ENCODE measurements at regions not wholly inside any gene's neighbourhood (a gene's known extent, or its start where the extent isn't known, plus 50 kb on each side); places are given as distances from the start of the nearest gene placed in this dataset.

GRCh38 chr18:72470391-72470790 is 73.8 kb downstream of the CBLN2 start:
- Histone ChIP-seq H3K27me3 (replicated peaks) (no peaks in the 10 kb centered on the region), H3K4me3 (no peak overlapping the region), H3K27ac (no peak overlapping the region), H3K9me3 (replicated peaks) (no peaks in the 10 kb centered on the region), H3K4me1 (replicated peaks) (no peaks in the 10 kb centered on the region), H3K36me3 (no peaks in the 10 kb centered on the region)
- DNase-seq (ENCODE audit: low read depth in 1 of 2, low spot score in 2 of 2): no peak

- no peak overlapping the region for H3K27ac ChIP-seq
Observed at GRCh38 chr18:72468021-72468710, 76.0 kb downstream of the CBLN2 start.

DNA sequence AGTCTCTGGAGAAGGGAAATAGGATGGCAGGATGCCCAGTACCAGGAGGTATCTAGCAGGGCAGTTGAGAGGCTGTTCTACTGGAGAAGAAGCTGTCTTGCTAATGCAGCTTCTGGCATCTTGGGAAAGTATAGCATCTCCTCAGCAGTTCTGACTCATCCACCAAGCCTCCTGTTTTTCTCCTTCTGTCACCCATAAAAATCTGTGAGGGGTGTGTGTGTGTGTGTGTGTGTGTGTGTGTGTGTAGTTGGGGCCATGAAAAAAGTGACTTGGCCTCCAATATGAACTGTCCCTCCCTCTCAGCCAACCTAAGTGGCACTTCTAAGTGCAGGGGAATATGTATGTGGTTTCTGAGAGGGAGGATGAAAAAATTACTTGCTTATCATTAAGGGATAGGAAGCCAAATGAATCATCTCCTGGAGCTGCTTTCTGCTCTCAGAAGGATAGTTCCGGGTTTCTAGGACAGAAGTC is 83.9 kb downstream of the CBLN2 start:
- peak in 1 of 2 experiments; percentile 22 for DNase-seq (ENCODE audit: low read depth in 1 of 2, low spot score in 2 of 2)
- H3K27me3 ChIP-seq (replicated peaks): no peaks in the 10 kb centered on the region
- H3K4me3 ChIP-seq: no peak overlapping the region
- H3K9me3 ChIP-seq (replicated peaks): no peaks in the 10 kb centered on the region
- H3K4me1 ChIP-seq (replicated peaks): peaks cover 6% of the 10 kb centered on the region; the same call in 1 of the 2 replicates
- H3K27ac ChIP-seq: no peak overlapping the region
- H3K36me3 ChIP-seq: no peaks in the 10 kb centered on the region

More at GRCh38 chr18:72468021-72468710, 76.0 kb downstream of the CBLN2 start:
- Histone ChIP-seq H3K27me3 (replicated peaks) (no peaks in the 10 kb centered on the region), H3K4me3 (no peak overlapping the region), H3K9me3 (replicated peaks) (no peaks in the 10 kb centered on the region), H3K4me1 (replicated peaks) (no peaks in the 10 kb centered on the region), H3K36me3 (no peaks in the 10 kb centered on the region)
- DNase-seq (ENCODE audit: low read depth in 1 of 2, low spot score in 2 of 2): no peak

DNA sequence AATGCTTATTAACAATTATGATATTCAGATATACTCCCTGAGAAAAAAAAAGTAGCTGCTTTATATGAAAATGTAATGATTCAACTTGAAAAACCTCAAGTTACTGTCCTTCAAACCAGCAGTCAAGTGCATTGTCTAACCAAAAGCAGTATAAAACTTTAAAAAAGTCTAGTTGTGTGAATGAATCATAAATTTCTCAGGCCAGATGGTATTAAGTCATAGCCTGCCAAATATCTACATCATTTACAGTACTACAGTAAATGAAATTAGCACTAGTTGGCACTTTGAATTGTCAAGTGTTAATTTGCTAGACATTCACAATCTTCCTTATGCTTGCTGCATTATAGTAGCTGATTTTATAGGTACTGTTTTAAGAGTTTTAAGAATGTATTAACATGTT is 85.9 kb downstream of the CBLN2 start:
- no peak overlapping the region for H3K27ac ChIP-seq
- no peak for DNase-seq (ENCODE audit: low read depth in 1 of 2, low spot score in 2 of 2)
- H3K27me3 ChIP-seq (replicated peaks): no peaks in the 10 kb centered on the region
- H3K4me1 ChIP-seq (replicated peaks): peaks cover 6% of the 10 kb centered on the region; the same call in 1 of the 2 replicates
- H3K9me3 ChIP-seq (replicated peaks): no peaks in the 10 kb centered on the region
- H3K36me3 ChIP-seq: no peaks in the 10 kb centered on the region
- no peak overlapping the region for H3K4me3 ChIP-seq

- DNase-seq (ENCODE audit: low read depth in 1 of 2, low spot score in 2 of 2): peak in 1 of 2 experiments; percentile 4
- Histone ChIP-seq H3K27me3 (replicated peaks) (no peaks in the 10 kb centered on the region), H3K27ac (no peak overlapping the region), H3K9me3 (replicated peaks) (0 out of 2 replicates have a peak, but pooled peaks cover 3% of the 10 kb centered on the region), H3K4me3 (no peak overlapping the region), H3K36me3 (no peaks in the 10 kb centered on the region), H3K4me1 (replicated peaks) (peaks cover 6% of the 10 kb centered on the region; the same call in 1 of the 2 replicates)
Observed at GRCh38 chr18:72456802-72457201, 87.3 kb downstream of the CBLN2 start.

DNA sequence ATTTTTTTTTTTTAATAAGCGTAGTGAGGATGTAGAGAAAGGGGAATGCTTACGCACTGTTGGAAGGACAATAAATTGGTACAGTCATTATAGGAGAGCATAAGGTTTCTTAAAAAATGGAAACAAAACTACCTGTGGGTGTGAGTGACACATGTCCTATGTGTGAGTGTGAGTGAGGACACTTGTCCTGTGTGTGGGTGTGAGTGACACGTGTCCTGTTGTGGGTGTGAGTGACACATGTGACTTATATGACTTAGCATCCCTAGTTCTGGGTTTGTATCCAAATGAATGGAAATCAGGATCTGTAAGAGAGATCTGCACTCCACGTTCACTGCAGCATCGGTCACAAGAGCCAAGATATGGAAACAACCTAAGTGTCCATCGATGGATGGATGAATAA is 91.8 kb downstream of the CBLN2 start:
- DNase-seq (ENCODE audit: low read depth in 1 of 2, low spot score in 2 of 2): no peak
- H3K4me1 ChIP-seq (replicated peaks): peaks cover 6% of the 10 kb centered on the region; the same call in 1 of the 2 replicates
- no peaks in the 10 kb centered on the region; the same call in 1 of the 2 replicates for H3K36me3 ChIP-seq

DNA sequence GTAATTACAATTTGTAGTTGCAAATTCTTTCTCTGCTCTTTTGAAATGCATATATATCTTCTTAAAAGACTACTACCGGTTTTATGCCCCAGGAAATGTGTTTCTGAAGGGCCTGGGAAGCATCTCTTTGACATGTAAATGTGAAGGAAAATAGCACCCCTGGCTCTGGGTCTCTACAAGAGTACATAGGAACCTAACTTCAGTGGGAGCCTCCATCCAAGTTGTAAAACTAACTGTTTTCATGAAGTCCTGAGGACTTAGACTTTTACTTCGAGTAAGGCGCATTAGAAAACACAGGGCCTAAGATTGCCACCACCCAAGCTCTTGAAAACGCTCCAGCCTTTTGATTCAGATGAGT is 99.4 kb downstream of the CBLN2 start:
- Histone ChIP-seq H3K4me1 (replicated peaks) (no peaks in the 10 kb centered on the region), H3K27me3 (replicated peaks) (no peaks in the 10 kb centered on the region)
- DNase-seq (ENCODE audit: low read depth in 1 of 2, low spot score in 2 of 2): no peak

More for the DNA sequence above, 91.8 kb downstream of the CBLN2 start:
- Histone ChIP-seq H3K27ac (no peak overlapping the region), H3K4me3 (no peak overlapping the region), H3K9me3 (replicated peaks) (0 out of 2 replicates have a peak, but pooled peaks cover 3% of the 10 kb centered on the region), H3K27me3 (replicated peaks) (no peaks in the 10 kb centered on the region)

DNA sequence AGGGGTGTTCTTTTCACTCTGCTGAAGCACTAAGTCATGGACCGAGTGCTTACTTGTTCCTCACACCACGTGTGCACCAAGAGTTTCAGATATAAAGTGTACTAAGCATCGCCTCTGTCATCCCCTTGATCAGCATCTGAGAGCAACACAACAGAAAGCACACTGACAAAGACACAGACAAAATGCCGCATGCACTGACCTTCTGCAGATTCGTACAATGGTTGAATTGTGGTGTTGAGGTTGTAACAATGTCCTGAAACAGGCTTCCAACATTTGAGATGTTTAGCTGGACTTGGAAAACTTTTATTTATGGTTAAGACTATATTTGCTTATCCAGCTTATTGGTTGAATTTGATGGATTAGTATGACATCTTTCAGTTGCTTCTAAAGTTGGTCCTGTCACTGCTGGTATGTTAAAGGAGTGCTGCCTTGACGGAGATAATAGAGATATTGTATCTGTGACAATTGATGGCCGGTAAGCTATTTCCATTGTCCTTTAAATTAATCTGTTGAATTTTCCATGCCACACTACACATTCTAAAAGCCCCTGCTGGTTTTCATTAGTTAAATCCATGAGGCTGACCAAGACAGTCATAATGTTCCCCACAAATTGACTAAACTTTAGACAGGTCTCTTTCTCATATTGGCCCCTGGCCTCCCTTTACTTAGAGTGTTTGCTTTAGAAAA is 99.9 kb downstream of the CBLN2 start:
- DNase-seq (ENCODE audit: low read depth in 1 of 2, low spot score in 2 of 2): no peak
- Histone ChIP-seq H3K4me1 (replicated peaks) (no peaks in the 10 kb centered on the region), H3K4me3 (no peak overlapping the region), H3K27me3 (replicated peaks) (no peaks in the 10 kb centered on the region), H3K27ac (no peak overlapping the region), H3K36me3 (no peaks in the 10 kb centered on the region; the same call in 1 of the 2 replicates), H3K9me3 (replicated peaks) (peaks cover 2% of the 10 kb centered on the region; the same call in 1 of the 2 replicates)

More for the DNA sequence above, 99.4 kb downstream of the CBLN2 start:
- Histone ChIP-seq H3K9me3 (replicated peaks) (peaks cover 2% of the 10 kb centered on the region; the same call in 1 of the 2 replicates), H3K27ac (no peak overlapping the region), H3K4me3 (no peak overlapping the region), H3K36me3 (no peaks in the 10 kb centered on the region; the same call in 1 of the 2 replicates)

DNA sequence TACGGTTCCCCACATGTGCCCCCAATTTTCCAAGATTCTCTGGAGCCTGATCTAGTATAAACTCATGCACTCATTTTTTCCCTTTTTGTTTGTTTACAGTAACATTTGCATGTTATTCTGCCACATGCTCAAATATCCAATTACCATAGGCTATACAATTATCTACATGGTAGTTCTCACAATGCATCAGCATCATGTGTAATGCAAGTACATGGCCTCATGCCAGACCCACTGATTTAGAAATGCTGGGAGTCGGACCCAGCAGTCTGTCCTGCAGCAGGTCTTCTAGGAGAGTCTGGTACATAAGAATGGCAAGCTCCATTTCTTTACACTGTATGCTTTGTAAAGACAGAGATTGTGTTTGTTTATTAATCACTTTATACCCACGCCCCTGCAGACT is 107.7 kb downstream of the CBLN2 start:
- Histone ChIP-seq H3K4me1 (replicated peaks) (no peaks in the 10 kb centered on the region), H3K36me3 (no peaks in the 10 kb centered on the region), H3K9me3 (replicated peaks) (0 out of 2 replicates have a peak, but pooled peaks cover 2% of the 10 kb centered on the region), H3K4me3 (no peak overlapping the region), H3K27me3 (replicated peaks) (no peaks in the 10 kb centered on the region), H3K27ac (no peak overlapping the region)
- no peak for DNase-seq (ENCODE audit: low read depth in 1 of 2, low spot score in 2 of 2)

DNA sequence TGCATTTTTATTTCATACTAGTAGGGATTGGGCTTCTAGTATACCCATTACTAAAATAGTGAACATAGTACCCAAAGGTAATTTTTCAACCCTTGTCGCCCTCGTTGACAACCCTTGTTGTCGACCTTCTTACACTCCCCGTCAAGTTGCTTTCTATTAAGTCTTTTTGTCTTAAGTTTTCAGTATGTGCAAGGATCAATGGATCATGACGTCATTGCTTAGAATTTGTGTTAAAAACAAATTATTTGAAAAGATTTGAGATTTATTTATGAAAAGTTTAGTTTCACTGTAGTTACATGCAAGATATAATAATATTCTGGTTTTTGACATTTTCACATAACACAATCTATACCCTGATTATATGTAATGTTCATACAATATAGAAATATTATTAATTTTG is 110.4 kb downstream of the CBLN2 start:
- H3K9me3 ChIP-seq (replicated peaks): 0 out of 2 replicates have a peak, but pooled peaks cover 2% of the 10 kb centered on the region
- no peak overlapping the region for H3K27ac ChIP-seq
- no peak overlapping the region for H3K4me3 ChIP-seq
- H3K4me1 ChIP-seq (replicated peaks): no peaks in the 10 kb centered on the region
- no peak for DNase-seq (ENCODE audit: low read depth in 1 of 2, low spot score in 2 of 2)
- H3K36me3 ChIP-seq: no peaks in the 10 kb centered on the region
- H3K27me3 ChIP-seq (replicated peaks): no peaks in the 10 kb centered on the region

DNA sequence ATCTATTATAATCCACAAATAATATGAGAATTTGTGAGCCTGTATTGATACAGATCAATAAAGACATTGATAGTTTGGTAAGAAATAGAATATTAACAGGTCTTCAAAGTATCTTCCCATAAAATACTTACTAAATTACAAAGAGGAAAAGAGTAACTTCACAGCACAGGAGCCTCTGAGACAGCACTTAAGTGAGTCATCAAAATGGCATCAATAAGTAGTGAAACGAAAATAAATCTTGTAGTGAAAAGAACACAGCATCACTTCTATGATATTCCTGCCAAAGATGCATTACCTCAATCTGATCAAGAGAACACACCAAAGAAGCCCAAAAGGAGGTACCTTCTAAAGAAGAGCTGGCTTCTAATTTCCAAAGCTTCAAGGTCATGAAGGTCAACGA is 116.4 kb downstream of the CBLN2 start:
- Histone ChIP-seq H3K4me1 (replicated peaks) (no peaks in the 10 kb centered on the region), H3K27ac (no peak overlapping the region), H3K36me3 (no peaks in the 10 kb centered on the region), H3K4me3 (no peak overlapping the region), H3K9me3 (replicated peaks) (0 out of 2 replicates have a peak, but pooled peaks cover 2% of the 10 kb centered on the region), H3K27me3 (replicated peaks) (no peaks in the 10 kb centered on the region)
- no peak for DNase-seq (ENCODE audit: low read depth in 1 of 2, low spot score in 2 of 2)

GRCh38 chr18:72419914-72420313 is 124.2 kb downstream of the CBLN2 start:
- Histone ChIP-seq H3K27me3 (replicated peaks) (no peaks in the 10 kb centered on the region), H3K4me3 (no peak overlapping the region), H3K36me3 (no peaks in the 10 kb centered on the region), H3K27ac (no peak overlapping the region), H3K4me1 (replicated peaks) (0 out of 2 replicates have a peak, but pooled peaks cover 3% of the 10 kb centered on the region), H3K9me3 (replicated peaks) (no peaks in the 10 kb centered on the region)
- peak; percentile 34 to 45 for DNase-seq (ENCODE audit: low read depth in 1 of 2, low spot score in 2 of 2)

- Histone ChIP-seq H3K4me3 (no peak overlapping the region), H3K4me1 (replicated peaks) (no peaks in the 10 kb centered on the region), H3K27ac (no peak overlapping the region), H3K9me3 (replicated peaks) (0 out of 2 replicates have a peak, but pooled peaks cover 4% of the 10 kb centered on the region), H3K27me3 (replicated peaks) (no peaks in the 10 kb centered on the region), H3K36me3 (no peaks in the 10 kb centered on the region)
- no peak for DNase-seq (ENCODE audit: low read depth in 1 of 2, low spot score in 2 of 2)
Observed at GRCh38 chr18:72412927-72413326, 131.2 kb downstream of the CBLN2 start.

- no peaks in the 10 kb centered on the region for H3K4me1 ChIP-seq (replicated peaks)
- DNase-seq (ENCODE audit: low read depth in 1 of 2, low spot score in 2 of 2): no peak
- no peak overlapping the region for H3K4me3 ChIP-seq
- peaks cover 4% of the 10 kb centered on the region; the same call in 1 of the 2 replicates for H3K9me3 ChIP-seq (replicated peaks)
- no peaks in the 10 kb centered on the region for H3K36me3 ChIP-seq
- H3K27me3 ChIP-seq (replicated peaks): no peaks in the 10 kb centered on the region
- H3K27ac ChIP-seq: no peak overlapping the region
Observed at GRCh38 chr18:72411261-72411660, 132.9 kb downstream of the CBLN2 start.
